Keratinocyte (primary cell): ENCODE measurements at regions not wholly inside any gene's neighbourhood (a gene's known extent, or its start where the extent isn't known, plus 50 kb on each side); places are given as distances from the start of the nearest gene placed in this dataset.

Source experiments
- DNase-seq: peaks from one replicate; pipeline ENCODE4 v3.0.0-alpha.2; 2011; ENCODE audit warnings: low read depth, missing footprints, low spot score
- FAIRE-seq: peaks from 2 replicates; lab custom pipeline; 2011; peaks lifted over from hg19 to GRCh38; lab: Jason Lieb, UNC
- H2AFZ ChIP-seq: 2 replicates; pipeline ENCODE4 v1.6.0; 2012; ENCODE audit warnings: low read length, control low read depth, inconsistent platforms; ENCODE audit not compliant: control insufficient read depth
- H3K27ac ChIP-seq: 2 replicates; pipeline ENCODE4 v1.5.1; 2011; ENCODE audit warnings: low read length; ENCODE audit not compliant: control insufficient read depth, insufficient read depth
- H3K27me3 ChIP-seq: 3 replicates; pipeline ENCODE4 v1.6.0; 2011; ENCODE audit warnings: low read length; ENCODE audit not compliant: control insufficient read depth, insufficient read depth; ENCODE audit errors: extremely low read depth
- H3K36me3 ChIP-seq, 2 experiments: 2 replicates in 1 of 2; 3 replicates in 1 of 2; pipeline ENCODE4 v1.5.1; 2011; ENCODE audit warnings: low read length in 2 of 2, mild to moderate bottlenecking in 1 of 2; ENCODE audit not compliant: control insufficient read depth in 2 of 2, insufficient read depth in 2 of 2; ENCODE audit errors: extremely low read depth in 1 of 2
- H3K4me1 ChIP-seq: 3 replicates; pipeline ENCODE4 v1.5.1; 2011; ENCODE audit warnings: low read length; ENCODE audit not compliant: control insufficient read depth, insufficient read depth; ENCODE audit errors: extremely low read depth
- H3K4me2 ChIP-seq: 3 replicates; pipeline ENCODE4 v1.6.0; 2011; ENCODE audit warnings: low read depth, low read length; ENCODE audit not compliant: control insufficient read depth, insufficient read depth; ENCODE audit errors: extremely low read depth
- H3K4me3 ChIP-seq, 3 experiments: fragments of 200-600 bp in 1 of 3; sonication (generic) in 1 of 3; 2 replicates in 2 of 3; 3 replicates in 1 of 3; pipeline ENCODE4 v1.5.1; 2011 to 2016; ENCODE audit warnings: low read length in 3 of 3, mild to moderate bottlenecking in 3 of 3, control low read depth in 2 of 3, inconsistent platforms in 1 of 3, low read depth in 1 of 3, mixed read lengths in 1 of 3, mixed run types in 1 of 3, moderate library complexity in 1 of 3; ENCODE audit not compliant: control insufficient read depth in 2 of 3, insufficient read depth in 2 of 3; ENCODE audit errors: extremely low read depth in 1 of 3
- H3K79me2 ChIP-seq: 2 replicates; pipeline ENCODE4 v1.6.0; 2012; ENCODE audit warnings: low read length; ENCODE audit not compliant: control insufficient read depth, insufficient read depth
- H3K9ac ChIP-seq: 3 replicates; pipeline ENCODE4 v1.6.0; 2011; ENCODE audit warnings: low read length; ENCODE audit not compliant: control insufficient read depth, insufficient read depth; ENCODE audit errors: extremely low read depth
- H3K9me1 ChIP-seq: 3 replicates; pipeline ENCODE4 v1.6.0; 2011; ENCODE audit warnings: low read length; ENCODE audit not compliant: control insufficient read depth, insufficient read depth; ENCODE audit errors: extremely low read depth
- H3K9me3 ChIP-seq: 2 replicates; pipeline ENCODE4 v1.5.1; 2012; ENCODE audit warnings: low read depth, low read length; ENCODE audit not compliant: control insufficient read depth
- H4K20me1 ChIP-seq: 3 replicates; pipeline ENCODE4 v1.6.0; 2011; ENCODE audit warnings: low read length; ENCODE audit not compliant: control insufficient read depth, insufficient read depth; ENCODE audit errors: extremely low read depth
- CTCF ChIP-seq, 3 experiments: IDR thresholded peaks in 1 of 3; conservative IDR thresholded peaks in 1 of 3; optimal IDR thresholded peaks in 1 of 3; 2 replicates in 2 of 3; 3 replicates in 1 of 3; pipeline versions ENCODE3 to v1.5.1; 2011; ENCODE audit warnings: low read length in 3 of 3, mild to moderate bottlenecking in 3 of 3, moderate library complexity in 2 of 3, control low read depth in 1 of 3, inconsistent platforms in 1 of 3; ENCODE audit not compliant: insufficient read depth in 2 of 3; ENCODE audit errors: extremely low read depth in 1 of 3
- EZH2 ChIP-seq: IDR thresholded peaks from one replicate; pipeline ENCODE4 v1.6.1; 2012; ENCODE audit warnings: inconsistent platforms, mild to moderate bottlenecking, low read length, moderate library complexity
- dilution Hi-C: fragments of 300-500 bp; cut with MboI; formaldehyde crosslinking; loops from one replicate; pipeline ENCODE4 v1.7.0; 2020; ENCODE audit warnings: low sequenced_read_pairs; ENCODE audit not compliant: extremely low pct_ligation_motif_present

GRCh38 chr4:57993944-57994343 is 883.8 kb upstream of the IGFBP7 start:
- H3K4me3 ChIP-seq: no peak overlapping the region
- H3K4me2 ChIP-seq: no peak overlapping the region
- no peaks in the 10 kb centered on the region for H3K9me1 ChIP-seq
- no peaks in the 10 kb centered on the region for H3K27me3 ChIP-seq
- H3K9ac ChIP-seq: no peak overlapping the region
- H3K36me3 ChIP-seq: no peaks in the 10 kb centered on the region
- H3K4me1 ChIP-seq: no peaks in the 10 kb centered on the region
- H3K79me2 ChIP-seq: no peaks in the 10 kb centered on the region
- dilution Hi-C loops: no loop called here
- H2AFZ ChIP-seq: no peak overlapping the region
- DNase-seq (no peak), FAIRE-seq (no peak)
- H3K9me3 ChIP-seq: no peaks in the 10 kb centered on the region
- no peak overlapping the region for H3K27ac ChIP-seq
- no peaks in the 10 kb centered on the region for H4K20me1 ChIP-seq
- TF ChIP-seq CTCF (optimal IDR thresholded peaks at IDR 0.05 in 1 of 3, IDR thresholded peaks at IDR 0.05 in 1 of 3, conservative IDR thresholded peaks at IDR 0.05 in 1 of 3; ENCODE audit: extremely low read depth in 1 of 3, insufficient read depth in 2 of 3, low read length in 3 of 3) (no peak), EZH2 (no peak)

GRCh38 chr4:57989430-57989829 is 879.2 kb upstream of the IGFBP7 start:
- FAIRE-seq: no peak
- no peak overlapping the region for H3K4me3 ChIP-seq

More at GRCh38 chr4:57989430-57989829, 879.2 kb upstream of the IGFBP7 start:
- Histone ChIP-seq H3K27ac (no peak overlapping the region), H3K9ac (no peak overlapping the region), H3K9me3 (no peaks in the 10 kb centered on the region), H4K20me1 (no peaks in the 10 kb centered on the region), H3K36me3 (no peaks in the 10 kb centered on the region), H3K27me3 (no peaks in the 10 kb centered on the region), H3K4me2 (no peak overlapping the region), H3K9me1 (no peaks in the 10 kb centered on the region), H3K79me2 (no peaks in the 10 kb centered on the region), H2AFZ (no peak overlapping the region), H3K4me1 (no peaks in the 10 kb centered on the region)
- dilution Hi-C loops: no loop called here
- no peak for DNase-seq
- TF ChIP-seq EZH2: no peak
- no peak for TF ChIP-seq CTCF (optimal IDR thresholded peaks at IDR 0.05 in 1 of 3, IDR thresholded peaks at IDR 0.05 in 1 of 3, conservative IDR thresholded peaks at IDR 0.05 in 1 of 3; ENCODE audit: extremely low read depth in 1 of 3, insufficient read depth in 2 of 3, low read length in 3 of 3)
